SK-N-SH (cell line): ENCODE measurements at regions not wholly inside any gene's neighbourhood (a gene's known extent, or its start where the extent isn't known, plus 50 kb on each side); places are given as distances from the start of the nearest gene placed in this dataset.

ENCODE experiments used
- CTCF ChIA-PET: fragments of 300-600, 350-600 bp; formaldehyde crosslinking; extraction: SDS; loops from one replicate; lab custom pipeline; 2021; lab: Yijun Ruan, JAX
- POLR2A ChIA-PET: fragments of 350-600 bp; sonication (Branson Sonifier 250); formaldehyde crosslinking; extraction: SDS; loops from one replicate; lab custom pipeline; 2020; ENCODE audit warnings: antibody characterized with exemption, inconsistent platforms; lab: Yijun Ruan, JAX
- DNase-seq: peaks from one replicate; pipeline ENCODE4 v3.0.0; 2012
- H2AFZ ChIP-seq: fragments of 200-600 bp; sonication (generic); 2 replicates; pipeline ENCODE4 v1.8.1; 2016; ENCODE audit warnings: antibody characterized with exemption, mild to moderate bottlenecking, low read depth
- H3F3A ChIP-seq: fragments of 200-600 bp; sonication (generic); replicated peaks from 2 replicates; pipeline ENCODE3; 2016; ENCODE audit warnings: antibody characterized with exemption, mild to moderate bottlenecking; ENCODE audit not compliant: insufficient read depth
- H3K27ac ChIP-seq, 2 experiments: fragments of 200-500 bp in 1 of 2; fragments of 200-600 bp in 1 of 2; sonication (Bioruptor generic) in 1 of 2; sonication (generic), shearing (Covaris generic) in 1 of 2; 2 replicates each; pipeline versions ENCODE4 v1.5.1 to v1.6.1; 2014 to 2016; ENCODE audit warnings: low read depth in 2 of 2, inconsistent platforms in 1 of 2, low read length in 1 of 2, mild to moderate bottlenecking in 1 of 2, mixed read lengths in 1 of 2
- H3K27me3 ChIP-seq: fragments of 200-600 bp; sonication (generic), shearing (Covaris generic); 2 replicates; pipeline ENCODE4 v1.6.1; 2016; ENCODE audit warnings: mixed run types; ENCODE audit not compliant: insufficient read depth
- H3K36me3 ChIP-seq, 2 experiments: fragments of 200-500 bp in 1 of 2; fragments of 200-600 bp in 1 of 2; sonication (Bioruptor generic) in 1 of 2; sonication (generic) in 1 of 2; replicated peaks in 1 of 2; 2 replicates each; pipeline versions ENCODE3 to v1.5.1; 2014 to 2016; ENCODE audit warnings: low read length in 1 of 2, mild to moderate bottlenecking in 1 of 2; ENCODE audit not compliant: insufficient read depth in 2 of 2, control insufficient read depth in 1 of 2
- H3K4me1 ChIP-seq, 2 experiments: fragments of 200-500 bp in 1 of 2; fragments of 200-600 bp in 1 of 2; sonication (Bioruptor generic) in 1 of 2; sonication (generic), shearing (Covaris generic) in 1 of 2; 2 replicates each; pipeline versions ENCODE4 v1.5.1 to v1.6.1; 2014 to 2016; ENCODE audit warnings: low read depth in 1 of 2, low read length in 1 of 2, mixed run types in 1 of 2; ENCODE audit not compliant: insufficient read depth in 2 of 2, control insufficient read depth in 1 of 2
- H3K4me2 ChIP-seq: fragments of 200-600 bp; sonication (generic), shearing (Covaris generic); 2 replicates; pipeline ENCODE4 v1.6.1; 2017; ENCODE audit warnings: mixed run types
- H3K4me3 ChIP-seq, 2 experiments: fragments of 200-500 bp in 1 of 2; fragments of 200-600 bp in 1 of 2; sonication (Bioruptor generic) in 1 of 2; sonication (generic), shearing (Covaris generic) in 1 of 2; 2 replicates each; pipeline versions ENCODE4 v1.5.1 to v1.8.1; 2014 to 2016; ENCODE audit warnings: low read depth in 2 of 2, inconsistent platforms in 1 of 2, low read length in 1 of 2, mild to moderate bottlenecking in 1 of 2, mixed read lengths in 1 of 2, moderate library complexity in 1 of 2
- H3K79me2 ChIP-seq: fragments of 200-600 bp; sonication (generic); 2 replicates; pipeline ENCODE4 v1.8.1; 2017; ENCODE audit warnings: mild to moderate bottlenecking; ENCODE audit not compliant: insufficient read depth
- H3K9ac ChIP-seq: fragments of 200-600 bp; sonication (generic); 2 replicates; pipeline ENCODE4 v1.6.1; 2017; ENCODE audit warnings: mixed run types
- H3K9me2 ChIP-seq: fragments of 200-600 bp; sonication (generic); 2 replicates; pipeline ENCODE4 v1.6.1; 2017; ENCODE audit warnings: mixed run types
- H3K9me3 ChIP-seq: fragments of 200-600 bp; sonication (generic); 2 replicates; pipeline ENCODE4 v1.6.1; 2017; ENCODE audit warnings: mixed run types, mild to moderate bottlenecking, moderate library complexity
- H4K20me1 ChIP-seq: fragments of 200-600 bp; sonication (generic); 2 replicates; pipeline ENCODE4 v1.6.1; 2017; ENCODE audit warnings: mild to moderate bottlenecking, mixed run types; ENCODE audit not compliant: insufficient read depth
- ELF1 ChIP-seq: IDR thresholded peaks from 2 replicates; pipeline ENCODE4 v1.4.0; 2012
- EP300 ChIP-seq, 2 experiments: IDR thresholded peaks; 2 replicates each; pipeline versions ENCODE4 v1.4.0 to v1.6.1; 2012; ENCODE audit warnings: borderline replicate concordance in 1 of 2, low read depth in 1 of 2, low read length in 1 of 2
- FOXJ3 ChIP-seq: sonication (generic); formaldehyde crosslinking; IDR thresholded peaks from 2 replicates; pipeline ENCODE4 v1.5.1; 2020; ENCODE audit warnings: mild to moderate bottlenecking, missing genetic modification reagents
- GABPA ChIP-seq: IDR thresholded peaks from 2 replicates; pipeline ENCODE4 v1.4.0; 2012; ENCODE audit warnings: low read depth, mild to moderate bottlenecking
- GATA2 ChIP-seq: sonication (generic); formaldehyde crosslinking; IDR thresholded peaks from 2 replicates; pipeline ENCODE4 v1.5.0; 2020; ENCODE audit warnings: mild to moderate bottlenecking, missing genetic modification reagents
- JUND ChIP-seq: IDR thresholded peaks from 2 replicates; pipeline ENCODE4 v1.4.0; 2012
- PBX3 ChIP-seq: IDR thresholded peaks from 2 replicates; pipeline ENCODE4; 2012
- POLR2AphosphoS5 ChIP-seq: IDR thresholded peaks from 2 replicates; pipeline ENCODE4 v1.6.1; 2012; ENCODE audit warnings: low read depth, low read length
- RCOR1 ChIP-seq: fragments of 150-350 bp; IDR thresholded peaks from 2 replicates; pipeline ENCODE4 v1.6.1; 2017; ENCODE audit warnings: antibody characterized with exemption, low read length
- RXRA ChIP-seq: IDR thresholded peaks from 2 replicates; pipeline ENCODE4 v1.4.0; 2012; ENCODE audit warnings: low read depth, mild to moderate bottlenecking, borderline replicate concordance
- USF1 ChIP-seq: IDR thresholded peaks from 2 replicates; pipeline ENCODE4 v1.4.0; 2012; ENCODE audit warnings: low read depth, borderline replicate concordance
- YY1 ChIP-seq: IDR thresholded peaks from 2 replicates; pipeline ENCODE4 v1.4.0; 2012; ENCODE audit warnings: low read depth, mild to moderate bottlenecking
- WGBS: methylation state at CpG from one replicate; pipeline ENCODE4 v1.1.6; 2017; ENCODE audit warnings: low lambda C conversion rate; 5-methylcytosine and 5-hydroxymethylcytosine counted together
- TF ChIP-seq, protein P1 (sequence below): fragments of 150-350 bp; IDR thresholded peaks from 2 replicates; pipeline ENCODE4 v1.6.1; 2016; ENCODE audit warnings: mild to moderate bottlenecking, low read depth, low read length
- TF ChIP-seq, protein P2 (sequence below): IDR thresholded peaks from 2 replicates; pipeline ENCODE4 v1.4.0; 2012; ENCODE audit warnings: low read depth, borderline replicate concordance
- TF ChIP-seq, protein P3 (sequence below): IDR thresholded peaks from 2 replicates; pipeline ENCODE4 v1.6.1; 2012; ENCODE audit warnings: mild to moderate bottlenecking, low read depth, low read length, moderate library complexity

GRCh38 chr13:106405731-106406130 lies 129.7 kb downstream of the EFNB2 start:
- Histone ChIP-seq H3K9ac (no peak overlapping the region), H3K4me2 (no peak overlapping the region), H3K4me1 (no peaks in the 10 kb centered on the region; a peak in 2 of 4 replicates), H3K27ac (no peak overlapping the region), H3K36me3 (no peaks in the 10 kb centered on the region), H2AFZ (no peak overlapping the region), H3K4me3 (no peak overlapping the region), H3K9me2 (no peaks in the 10 kb centered on the region), H3K79me2 (no peaks in the 10 kb centered on the region), H4K20me1 (no peaks in the 10 kb centered on the region), H3F3A (no peaks in the 10 kb centered on the region), H3K27me3 (no peaks in the 10 kb centered on the region), H3K9me3 (no peaks in the 10 kb centered on the region)
- 82% methylated on average over 6 of the region's 6 CpGs for WGBS
- no peak for TF ChIP-seq PBX3
- TF ChIP-seq FOXJ3 (CRISPR knock-in tag): no peak
- no peak for TF ChIP-seq POLR2AphosphoS5
- no peak for TF ChIP-seq GATA2
- TF ChIP-seq RXRA: no peak
- TF ChIP-seq, protein P1, sequence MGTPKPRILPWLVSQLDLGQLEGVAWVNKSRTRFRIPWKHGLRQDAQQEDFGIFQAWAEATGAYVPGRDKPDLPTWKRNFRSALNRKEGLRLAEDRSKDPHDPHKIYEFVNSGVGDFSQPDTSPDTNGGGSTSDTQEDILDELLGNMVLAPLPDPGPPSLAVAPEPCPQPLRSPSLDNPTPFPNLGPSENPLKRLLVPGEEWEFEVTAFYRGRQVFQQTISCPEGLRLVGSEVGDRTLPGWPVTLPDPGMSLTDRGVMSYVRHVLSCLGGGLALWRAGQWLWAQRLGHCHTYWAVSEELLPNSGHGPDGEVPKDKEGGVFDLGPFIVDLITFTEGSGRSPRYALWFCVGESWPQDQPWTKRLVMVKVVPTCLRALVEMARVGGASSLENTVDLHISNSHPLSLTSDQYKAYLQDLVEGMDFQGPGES: no peak
- TF ChIP-seq JUND: no peak
- no peak for DNase-seq
- ChIA-PET CTCF (no interaction called here), POLR2A (no interaction called here)

DNA sequence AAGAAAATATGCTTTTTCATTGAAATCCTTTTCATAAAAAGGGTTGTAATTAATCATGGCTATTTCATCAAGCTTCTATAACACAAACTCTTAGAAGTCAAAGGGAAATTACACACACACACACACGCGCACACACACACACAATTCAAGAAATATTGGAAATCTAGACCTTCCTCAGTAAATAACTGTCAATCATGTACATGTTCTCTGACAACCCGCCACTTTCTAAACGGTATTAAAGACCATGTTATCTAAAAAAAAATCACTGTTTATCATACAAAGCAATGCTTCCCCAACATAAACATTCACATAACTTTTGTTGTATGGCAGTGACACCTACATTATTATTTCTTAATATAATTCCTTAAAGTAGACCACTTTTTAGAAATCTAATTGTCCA lies 132.2 kb downstream of the EFNB2 start:
- TF ChIP-seq, protein P1: no peak
- TF ChIP-seq JUND (no peak), USF1 (no peak), YY1 (no peak), RCOR1 (no peak), RXRA (no peak), FOXJ3 (CRISPR knock-in tag) (no peak), EP300 (IDR thresholded peaks at IDR 0.05; ENCODE audit: borderline replicate concordance in 1 of 2, low read depth in 1 of 2, low read length in 1 of 2) (no peak), GABPA (no peak), ELF1 (no peak)
- TF ChIP-seq, protein P2, sequence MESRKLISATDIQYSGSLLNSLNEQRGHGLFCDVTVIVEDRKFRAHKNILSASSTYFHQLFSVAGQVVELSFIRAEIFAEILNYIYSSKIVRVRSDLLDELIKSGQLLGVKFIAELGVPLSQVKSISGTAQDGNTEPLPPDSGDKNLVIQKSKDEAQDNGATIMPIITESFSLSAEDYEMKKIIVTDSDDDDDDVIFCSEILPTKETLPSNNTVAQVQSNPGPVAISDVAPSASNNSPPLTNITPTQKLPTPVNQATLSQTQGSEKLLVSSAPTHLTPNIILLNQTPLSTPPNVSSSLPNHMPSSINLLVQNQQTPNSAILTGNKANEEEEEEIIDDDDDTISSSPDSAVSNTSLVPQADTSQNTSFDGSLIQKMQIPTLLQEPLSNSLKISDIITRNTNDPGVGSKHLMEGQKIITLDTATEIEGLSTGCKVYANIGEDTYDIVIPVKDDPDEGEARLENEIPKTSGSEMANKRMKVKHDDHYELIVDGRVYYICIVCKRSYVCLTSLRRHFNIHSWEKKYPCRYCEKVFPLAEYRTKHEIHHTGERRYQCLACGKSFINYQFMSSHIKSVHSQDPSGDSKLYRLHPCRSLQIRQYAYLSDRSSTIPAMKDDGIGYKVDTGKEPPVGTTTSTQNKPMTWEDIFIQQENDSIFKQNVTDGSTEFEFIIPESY: no peak
- TF ChIP-seq, protein P3, sequence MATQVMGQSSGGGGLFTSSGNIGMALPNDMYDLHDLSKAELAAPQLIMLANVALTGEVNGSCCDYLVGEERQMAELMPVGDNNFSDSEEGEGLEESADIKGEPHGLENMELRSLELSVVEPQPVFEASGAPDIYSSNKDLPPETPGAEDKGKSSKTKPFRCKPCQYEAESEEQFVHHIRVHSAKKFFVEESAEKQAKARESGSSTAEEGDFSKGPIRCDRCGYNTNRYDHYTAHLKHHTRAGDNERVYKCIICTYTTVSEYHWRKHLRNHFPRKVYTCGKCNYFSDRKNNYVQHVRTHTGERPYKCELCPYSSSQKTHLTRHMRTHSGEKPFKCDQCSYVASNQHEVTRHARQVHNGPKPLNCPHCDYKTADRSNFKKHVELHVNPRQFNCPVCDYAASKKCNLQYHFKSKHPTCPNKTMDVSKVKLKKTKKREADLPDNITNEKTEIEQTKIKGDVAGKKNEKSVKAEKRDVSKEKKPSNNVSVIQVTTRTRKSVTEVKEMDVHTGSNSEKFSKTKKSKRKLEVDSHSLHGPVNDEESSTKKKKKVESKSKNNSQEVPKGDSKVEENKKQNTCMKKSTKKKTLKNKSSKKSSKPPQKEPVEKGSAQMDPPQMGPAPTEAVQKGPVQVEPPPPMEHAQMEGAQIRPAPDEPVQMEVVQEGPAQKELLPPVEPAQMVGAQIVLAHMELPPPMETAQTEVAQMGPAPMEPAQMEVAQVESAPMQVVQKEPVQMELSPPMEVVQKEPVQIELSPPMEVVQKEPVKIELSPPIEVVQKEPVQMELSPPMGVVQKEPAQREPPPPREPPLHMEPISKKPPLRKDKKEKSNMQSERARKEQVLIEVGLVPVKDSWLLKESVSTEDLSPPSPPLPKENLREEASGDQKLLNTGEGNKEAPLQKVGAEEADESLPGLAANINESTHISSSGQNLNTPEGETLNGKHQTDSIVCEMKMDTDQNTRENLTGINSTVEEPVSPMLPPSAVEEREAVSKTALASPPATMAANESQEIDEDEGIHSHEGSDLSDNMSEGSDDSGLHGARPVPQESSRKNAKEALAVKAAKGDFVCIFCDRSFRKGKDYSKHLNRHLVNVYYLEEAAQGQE: no peak
- H3K9ac ChIP-seq: no peak overlapping the region
- no peaks in the 10 kb centered on the region for H3F3A ChIP-seq
- H3K4me3 ChIP-seq: no peak overlapping the region
- H3K9me2 ChIP-seq: no peaks in the 10 kb centered on the region
- H3K27ac ChIP-seq: no peak overlapping the region
- WGBS: 77% methylated on average over 4 of the region's 4 CpGs
- ChIA-PET CTCF (no interaction called here), POLR2A (no interaction called here)
- H3K36me3 ChIP-seq: no peaks in the 10 kb centered on the region
- H3K79me2 ChIP-seq: no peaks in the 10 kb centered on the region
- no peak for DNase-seq
- no peaks in the 10 kb centered on the region for H4K20me1 ChIP-seq
- H3K4me2 ChIP-seq: no peak overlapping the region
- peaks cover 0 to 6% of the 10 kb centered on the region in 2 experiments; a peak in 2 of 4 replicates for H3K4me1 ChIP-seq
- no peaks in the 10 kb centered on the region for H3K27me3 ChIP-seq
- H3K9me3 ChIP-seq: no peaks in the 10 kb centered on the region
- H2AFZ ChIP-seq: no peak overlapping the region
